Caco-2 (cell line): ENCODE measurements at regions not wholly inside any gene's neighbourhood (a gene's known extent, or its start where the extent isn't known, plus 50 kb on each side); places are given as distances from the start of the nearest gene placed in this dataset.
"Not testable (repeated sequence)": the region's sequence is repeated elsewhere in the genome, so short reads cannot be mapped to it uniquely, and the experiment has no call there.

Experiments used
- BruUV-seq: library from RNA; stranded (reverse); fragments of 400-500 nt; replicated peaks from 2 replicates; lab custom pipeline; 2021; lab: Mats Ljungman, UMichigan
- CTCF ChIA-PET: fragments of 300-600 bp; sonication (Branson Sonifier 250); formaldehyde crosslinking; loops from one replicate; lab custom pipeline; 2022; ENCODE audit warnings: antibody characterized with exemption; lab: Charles Lee
- POLR2A ChIA-PET: fragments of 300-600 bp; sonication (Branson Sonifier 250); formaldehyde crosslinking; loops from one replicate; lab custom pipeline; 2022; ENCODE audit warnings: antibody characterized with exemption; lab: Charles Lee
- DNase-seq, 2 experiments: peaks; one replicate each; pipeline versions ENCODE4 v3.0.0 to v3.0.0-alpha.2; 2020 to 2022
- H3K27me3 ChIP-seq: replicated peaks from 2 replicates; pipeline ENCODE4 v1.6.0; 2011; ENCODE audit warnings: low read length; ENCODE audit not compliant: control insufficient read depth, insufficient read depth
- H3K36me3 ChIP-seq: 2 replicates; pipeline ENCODE4 v1.5.1; 2011; ENCODE audit warnings: low read length; ENCODE audit not compliant: control insufficient read depth, insufficient read depth
- H3K4me1 ChIP-seq: fragments of 250-450 bp; sonication (Bioruptor Pico); 2 replicates; pipeline ENCODE4 v1.5.1; 2020; ENCODE audit warnings: mild to moderate bottlenecking
- H3K4me3 ChIP-seq: 2 replicates; pipeline ENCODE4 v1.5.1; 2011; ENCODE audit warnings: low read depth, mild to moderate bottlenecking, control low read depth, low read length
- H3K9me3 ChIP-seq: fragments of 250-450 bp; sonication (Bioruptor Pico); 2 replicates; pipeline ENCODE4 v1.5.1; 2020; ENCODE audit warnings: mild to moderate bottlenecking, moderate library complexity
- H3K27ac Mint-ChIP-seq: one replicate; pipeline ENCODE4 v1.8.0; 2022; ENCODE audit warnings: mixed read lengths; ENCODE audit not compliant: unreplicated experiment
- H3K27me3 Mint-ChIP-seq: one replicate; pipeline ENCODE4 v1.8.0; 2022; ENCODE audit warnings: mixed read lengths; ENCODE audit not compliant: insufficient read depth, unreplicated experiment
- H3K36me3 Mint-ChIP-seq: one replicate; pipeline ENCODE4 v1.8.0; 2022; ENCODE audit warnings: mild to moderate bottlenecking, mixed read lengths; ENCODE audit not compliant: insufficient read depth, unreplicated experiment
- H3K4me1 Mint-ChIP-seq: one replicate; pipeline ENCODE4 v1.8.0; 2022; ENCODE audit warnings: low read depth, mixed read lengths; ENCODE audit not compliant: unreplicated experiment
- H3K4me3 Mint-ChIP-seq: one replicate; pipeline ENCODE4 v1.8.0; 2022; ENCODE audit warnings: mild to moderate bottlenecking, moderate library complexity, mixed read lengths; ENCODE audit not compliant: unreplicated experiment
- H3K9me3 Mint-ChIP-seq: one replicate; pipeline ENCODE4 v1.8.0; 2022; ENCODE audit warnings: mixed read lengths; ENCODE audit not compliant: unreplicated experiment
- CTCF ChIP-seq, 2 experiments: fragments of 200-600 bp in 1 of 2; IDR thresholded peaks; 1 replicate in 1 of 2; 2 replicates in 1 of 2; pipeline versions ENCODE4 v1.5.1 to v1.8.0; 2011 to 2022; ENCODE audit warnings: antibody characterized with exemption in 1 of 2, control low read depth in 1 of 2, inconsistent platforms in 1 of 2, low read depth in 1 of 2, low read length in 1 of 2, mild to moderate bottlenecking in 1 of 2, moderate library complexity in 1 of 2; ENCODE audit not compliant: insufficient read depth in 1 of 2, severe bottlenecking in 1 of 2, unreplicated experiment in 1 of 2
- intact Hi-C: fragments of 100-400 bp; cut with micrococcal nuclease; formaldehyde crosslinking; loops from one replicate; pipeline ENCODE4 v1.10.0; 2022; ENCODE audit not compliant: unreplicated experiment

- no peaks in the 10 kb centered on the region for H3K9me3 ChIP-seq
- H3K27me3 ChIP-seq: no peaks in the 10 kb centered on the region
- no peak overlapping the region for H3K4me3 ChIP-seq
- Mint-ChIP-seq H3K9me3 (peaks cover 8% of the 10 kb centered on the region), H3K36me3 (no peaks in the 10 kb centered on the region), H3K27me3 (no peaks in the 10 kb centered on the region), H3K27ac (no peak overlapping the region), H3K4me3 (no peak overlapping the region), H3K4me1 (no peaks in the 10 kb centered on the region)
- H3K4me1 ChIP-seq: no peaks in the 10 kb centered on the region
- CTCF ChIA-PET: no interaction called here
- BruUV-seq: no TSS peak
- TF ChIP-seq CTCF (IDR thresholded peaks at IDR 0.05; ENCODE audit: insufficient read depth in 1 of 2, low read depth in 1 of 2, low read length in 1 of 2, severe bottlenecking in 1 of 2, unreplicated experiment in 1 of 2): no peak
- intact Hi-C loops: no loop called here
- POLR2A ChIA-PET: no interaction called here
- H3K36me3 ChIP-seq: no peaks in the 10 kb centered on the region
- no peak for DNase-seq
Observed at GRCh38 chr16:60363566-60363965, 1629.5 kb upstream of the GOT2 start.

GRCh38 chr16:60359866-60360265 is 1625.8 kb upstream of the GOT2 start:
- H3K4me3 Mint-ChIP-seq: not testable (repeated sequence)

GRCh38 chr16:60359412-60359811 is 1625.3 kb upstream of the GOT2 start:
- POLR2A ChIA-PET, H3K27ac Mint-ChIP-seq, H3K27me3 Mint-ChIP-seq, H3K4me3 ChIP-seq, H3K9me3 Mint-ChIP-seq, CTCF ChIA-PET, H3K36me3 ChIP-seq, H3K9me3 ChIP-seq, H3K4me1 ChIP-seq, H3K4me3 Mint-ChIP-seq, BruUV-seq, H3K27me3 ChIP-seq, H3K36me3 Mint-ChIP-seq, H3K4me1 Mint-ChIP-seq, DNase-seq, intact Hi-C loops: not testable (repeated sequence)

More at GRCh38 chr16:60359866-60360265, 1625.8 kb upstream of the GOT2 start:
- H3K4me1 Mint-ChIP-seq, H3K9me3 Mint-ChIP-seq, CTCF ChIA-PET, DNase-seq, H3K4me1 ChIP-seq, H3K36me3 Mint-ChIP-seq, BruUV-seq, intact Hi-C loops, H3K27ac Mint-ChIP-seq, H3K36me3 ChIP-seq, POLR2A ChIA-PET, H3K9me3 ChIP-seq, H3K27me3 ChIP-seq, H3K4me3 ChIP-seq, H3K27me3 Mint-ChIP-seq: not testable (repeated sequence)

- DNase-seq, BruUV-seq, H3K9me3 ChIP-seq, H3K9me3 Mint-ChIP-seq, H3K27me3 ChIP-seq, H3K27ac Mint-ChIP-seq, H3K4me1 ChIP-seq, H3K27me3 Mint-ChIP-seq, POLR2A ChIA-PET, H3K36me3 ChIP-seq, H3K36me3 Mint-ChIP-seq, H3K4me1 Mint-ChIP-seq, intact Hi-C loops, CTCF ChIA-PET, H3K4me3 ChIP-seq, H3K4me3 Mint-ChIP-seq: not testable (repeated sequence)
Observed at GRCh38 chr16:60357876-60358522, 1623.9 kb upstream of the GOT2 start.
